ENCODE measurements at regions not wholly inside any gene's neighbourhood (a gene's known extent, or its start where the extent isn't known, plus 50 kb on each side); places are given as distances from the start of the nearest gene placed in this dataset.

Small RNA genes lying in the stretch of these regions (small RNA-seq; reads per million reads assigned to genes)
- gene IGKJ1 (0 reads per million in 2 experiments), gene IGKJ3 (0 reads per million in 2 experiments), gene IGKJ4 (0 reads per million in 2 experiments), gene IGKJ5 (0 reads per million in 2 experiments), gene IGKV1-35 (0 reads per million in 2 experiments), gene IGKV2-19 (0 reads per million in 2 experiments), gene IGKV2-36 (0 reads per million in 2 experiments), gene IGKV2-38 (0 reads per million in 2 experiments), gene IGKV3-25 (0 reads per million in 2 experiments), gene IGKV7-3 (0 reads per million in 2 experiments), gene MIR4436A (0 reads per million in 2 experiments)

Measured in SK-MEL-5 (cell line).